T-helper 2 cell (primary cell): ENCODE measurements at regions not wholly inside any gene's neighbourhood (a gene's known extent, or its start where the extent isn't known, plus 50 kb on each side); places are given as distances from the start of the nearest gene placed in this dataset.
"Not testable (repeated sequence)": the region's sequence is repeated elsewhere in the genome, so short reads cannot be mapped to it uniquely, and the experiment has no call there.

Experiments
- DNase-seq, 5 experiments: peaks; one replicate each; pipeline versions ENCODE4 v3.0.0 to v3.0.0-alpha.2; 2012 to 2022

GRCh38 chr16:73949574-73950320 lies 346.9 kb upstream of the PSMD7 start:
- DNase-seq, result no peak

- DNase-seq, result no peak
These were observed 351.0 kb upstream of the PSMD7 start for GRCh38 chr16:73945631-73946030.

DNA sequence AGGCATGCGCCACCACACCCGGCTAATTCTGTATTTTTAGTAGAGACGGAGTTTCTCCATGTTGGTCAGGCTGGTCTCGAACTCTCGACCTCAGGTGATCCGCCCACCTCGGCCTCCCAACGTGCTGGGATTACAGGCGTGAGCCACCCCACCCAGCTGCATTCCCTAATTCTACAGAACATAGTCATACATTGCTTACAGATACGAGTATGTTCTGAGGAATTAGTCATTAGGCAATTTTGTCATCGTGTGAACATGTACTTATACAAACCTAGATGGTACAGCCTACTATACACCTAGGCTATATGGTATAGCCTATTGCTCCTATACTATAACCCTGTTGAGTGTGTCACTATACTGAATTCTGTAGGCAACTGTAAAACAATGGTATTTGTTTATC lies 353.4 kb upstream of the PSMD7 start:
- not testable (repeated sequence) for DNase-seq

- DNase-seq, result not testable (repeated sequence)
These were observed 355.8 kb upstream of the PSMD7 start for GRCh38 chr16:73940786-73941185.

- no peak for DNase-seq
These were observed 372.7 kb upstream of the PSMD7 start for GRCh38 chr16:73923951-73924350.

GRCh38 chr16:73921295-73921694 lies 375.3 kb upstream of the PSMD7 start:
- DNase-seq, result no peak

- DNase-seq, result no peak
These were observed 379.6 kb upstream of the PSMD7 start for GRCh38 chr16:73916829-73917594.

GRCh38 chr16:73915935-73916334 lies 380.7 kb upstream of the PSMD7 start:
- DNase-seq, result no peak

- no peak for DNase-seq
These were observed 381.5 kb upstream of the PSMD7 start for GRCh38 chr16:73915140-73915539.

DNA sequence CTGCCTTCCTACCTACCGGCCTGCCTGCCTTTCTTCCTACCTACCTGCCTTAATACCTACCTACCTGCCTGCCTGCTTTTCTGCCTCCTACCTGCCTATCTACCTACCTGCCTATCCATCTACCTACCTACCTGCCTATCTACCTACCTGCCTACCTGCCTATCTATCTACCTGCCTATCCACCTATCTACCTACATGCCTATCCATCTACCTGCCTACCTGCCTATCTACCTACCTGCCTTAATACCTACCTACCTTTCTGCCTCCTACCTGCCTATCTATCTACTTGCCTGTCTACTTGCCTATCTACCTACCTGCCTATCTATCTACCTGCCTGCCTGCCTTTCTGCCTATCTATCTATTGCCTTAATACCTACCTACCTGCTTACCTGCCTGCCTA lies 383.8 kb upstream of the PSMD7 start:
- no peak for DNase-seq

DNA sequence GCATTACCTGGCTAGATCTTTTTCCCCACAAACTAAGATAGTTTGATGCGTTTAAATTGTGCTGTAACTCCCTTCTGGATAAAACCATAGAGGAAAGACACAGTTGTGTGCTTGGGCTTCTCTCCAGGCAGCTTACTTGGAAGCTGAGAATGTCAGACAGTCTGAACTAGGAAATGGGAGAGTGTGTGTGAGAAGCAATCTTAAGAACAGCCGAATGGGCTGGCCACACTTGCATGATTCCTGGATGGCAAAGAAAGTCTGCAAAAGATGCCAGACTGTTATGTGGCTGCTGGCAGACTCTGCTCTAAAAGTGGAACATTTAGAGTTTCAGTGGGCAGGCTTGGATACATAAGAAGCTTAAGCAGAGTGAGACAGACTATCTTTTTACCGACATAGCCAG lies 384.3 kb upstream of the PSMD7 start:
- DNase-seq, result no peak

- no peak for DNase-seq
These were observed 387.0 kb upstream of the PSMD7 start for GRCh38 chr16:73909529-73910035.

DNA sequence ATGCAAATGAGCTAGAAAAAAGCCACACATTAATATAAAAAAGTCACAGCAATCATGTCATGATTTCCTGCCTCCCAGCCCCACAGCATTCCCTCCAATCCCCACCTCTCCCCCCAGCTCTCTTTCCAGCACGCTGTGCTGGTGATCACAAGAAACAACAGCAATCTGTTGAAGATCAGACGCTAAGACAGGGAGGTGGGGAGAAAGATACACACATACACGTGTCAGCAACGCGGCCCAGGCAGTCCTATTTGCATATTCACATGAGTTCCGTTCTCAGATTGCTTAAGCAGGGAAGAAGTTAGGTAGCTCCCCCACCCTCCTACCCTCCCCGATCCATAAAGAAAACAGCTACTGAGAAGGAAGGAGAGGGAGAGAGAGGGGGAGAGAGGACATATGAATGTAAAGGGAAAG lies 405.5 kb upstream of the PSMD7 start:
- no peak for DNase-seq

DNA sequence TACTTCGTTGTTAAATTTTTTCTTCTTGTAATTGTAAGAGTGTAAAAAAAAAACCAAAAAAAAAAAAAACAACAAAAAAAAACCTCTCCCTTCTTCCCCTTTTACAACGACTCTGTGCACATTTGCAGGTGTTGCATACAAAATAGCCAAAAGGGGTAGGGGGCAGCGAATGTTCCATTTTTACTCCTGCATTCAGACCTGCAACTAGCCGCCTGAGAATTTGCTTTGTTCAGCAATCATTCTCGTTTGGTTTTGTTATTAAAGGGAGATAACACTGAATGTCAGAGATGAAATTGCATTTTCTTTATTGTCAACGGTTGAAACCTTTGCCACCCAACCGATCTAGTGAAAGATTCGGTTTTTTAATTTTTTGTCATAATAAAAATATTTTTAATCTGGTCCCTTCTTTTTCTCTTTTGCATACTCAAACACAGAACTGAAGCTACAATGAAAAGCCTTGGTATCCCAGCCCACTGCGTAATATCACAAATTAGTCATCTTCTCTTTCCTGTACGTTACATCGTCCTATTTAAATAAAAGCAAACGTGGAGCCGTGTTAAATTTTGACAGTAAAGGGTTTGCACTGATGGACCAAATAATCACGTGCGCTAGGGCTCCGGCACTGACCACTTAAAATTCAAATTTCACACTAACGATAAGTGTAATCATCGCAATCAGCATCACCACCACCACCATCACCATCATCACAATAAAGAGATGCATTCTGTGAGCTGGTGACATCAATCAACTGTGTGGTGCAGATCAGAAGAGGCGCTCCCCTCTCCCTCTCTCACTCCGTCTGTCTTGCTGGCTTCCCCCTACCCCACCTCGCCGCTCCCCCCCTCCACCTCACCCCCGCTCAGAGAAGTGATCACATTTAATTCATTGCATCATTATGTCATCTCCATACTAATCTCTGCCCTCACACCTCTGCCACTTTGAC lies 406.2 kb upstream of the PSMD7 start:
- DNase-seq, result no peak

DNA sequence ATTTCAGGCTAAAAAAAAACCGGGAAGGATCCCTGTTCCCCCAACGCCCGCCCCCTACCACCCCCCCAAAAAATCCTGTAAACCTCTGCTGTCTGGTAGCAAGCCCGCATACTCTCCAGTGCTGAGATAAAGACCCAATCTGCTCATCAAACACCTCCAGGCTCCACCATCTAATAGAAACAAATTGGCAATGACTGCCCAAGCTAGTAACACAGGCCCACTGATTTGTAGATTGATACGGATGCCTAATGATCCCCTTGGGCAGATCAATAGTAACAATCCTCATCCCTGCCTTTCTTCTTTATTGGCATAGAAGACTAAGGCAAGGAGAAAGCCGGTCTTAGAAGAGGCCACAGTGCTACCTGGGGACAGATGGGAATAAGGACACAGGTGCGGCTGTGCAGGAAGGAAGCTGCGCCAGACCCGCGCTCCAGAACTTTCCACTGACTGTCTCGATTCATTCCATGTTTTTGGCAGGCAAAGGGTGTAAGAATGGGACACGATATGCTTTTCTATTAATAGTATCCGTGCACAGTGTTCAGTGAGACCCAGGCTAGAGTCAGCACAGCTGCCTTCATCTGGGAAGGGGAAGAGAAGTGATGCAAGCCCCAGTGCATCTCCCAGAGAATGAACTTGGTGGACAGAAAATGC lies 407.6 kb upstream of the PSMD7 start:
- no peak for DNase-seq

DNA sequence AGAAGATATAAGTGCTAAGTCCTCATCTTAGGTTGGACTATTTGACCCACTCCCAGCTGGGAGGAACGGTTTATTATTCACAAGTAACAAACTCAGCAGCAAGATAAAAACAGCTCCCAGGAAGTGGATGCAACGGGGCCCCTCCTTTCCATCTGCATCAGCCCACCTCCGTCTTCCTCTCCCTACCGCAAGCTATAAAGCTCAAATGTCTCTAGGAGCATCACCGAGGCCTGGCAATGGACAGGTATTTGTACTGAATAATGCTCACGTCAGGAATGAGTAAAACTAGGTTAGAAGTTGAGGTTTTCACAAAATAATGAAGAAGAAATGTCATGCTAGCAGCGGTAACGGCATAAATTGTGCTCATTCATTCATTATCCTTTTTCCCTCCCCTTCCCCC lies 408.7 kb upstream of the PSMD7 start:
- DNase-seq, result no peak

DNA sequence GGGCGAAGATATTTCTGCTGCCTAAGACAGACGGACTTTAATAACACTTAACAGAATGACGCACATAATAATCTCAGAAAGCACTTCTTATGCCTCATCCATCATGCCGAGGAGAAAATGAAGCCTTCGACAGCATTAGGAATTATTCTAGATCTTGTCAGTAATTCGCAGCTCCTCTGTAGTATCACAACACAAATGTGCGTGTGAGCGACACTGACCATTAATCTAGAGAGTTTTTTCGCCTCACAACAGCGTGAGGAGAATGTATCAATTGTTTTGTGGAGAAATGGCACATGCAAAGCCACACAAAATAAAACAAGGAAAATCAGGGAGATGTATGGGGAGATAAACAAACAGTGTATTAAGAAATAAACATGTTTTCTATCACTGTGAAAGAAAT lies 410.2 kb upstream of the PSMD7 start:
- no peak for DNase-seq

GRCh38 chr16:73885319-73885718 lies 411.3 kb upstream of the PSMD7 start:
- DNase-seq, result no peak

DNA sequence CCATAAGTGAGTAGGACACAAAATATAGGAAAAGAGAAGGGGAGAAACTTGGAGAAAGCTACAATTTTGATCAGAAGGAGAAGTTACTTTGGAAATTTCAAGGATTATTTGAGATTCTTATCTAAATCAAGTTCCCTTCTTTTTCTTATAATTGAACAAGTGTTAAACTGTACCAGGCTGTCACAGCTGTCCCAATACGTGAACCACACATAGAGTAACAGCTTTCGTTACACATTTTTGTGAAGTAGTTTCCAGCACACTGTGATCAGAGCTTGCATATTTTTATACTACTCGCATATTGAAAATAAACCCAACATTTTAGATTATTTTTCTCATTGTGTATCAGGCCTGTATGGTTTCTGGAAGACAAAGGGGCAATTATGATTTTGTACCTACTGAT lies 412.8 kb upstream of the PSMD7 start:
- no peak for DNase-seq

DNA sequence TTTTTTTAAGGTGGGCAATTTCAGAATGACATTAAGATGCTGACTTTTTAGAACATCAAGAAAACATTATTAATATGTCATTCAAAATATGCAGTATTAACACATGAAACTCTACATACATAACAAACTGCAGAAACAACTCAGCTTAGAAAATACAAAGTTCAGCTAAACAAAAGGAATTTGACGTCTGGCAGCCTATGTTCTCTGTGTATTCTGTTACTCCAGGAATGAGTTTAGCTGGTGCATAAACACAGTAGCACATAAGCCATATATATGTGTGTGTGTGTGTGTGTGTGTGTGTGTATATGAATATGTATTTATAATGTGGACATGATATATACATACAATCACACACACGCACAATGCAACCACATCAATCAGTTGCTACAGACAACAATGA lies 413.5 kb upstream of the PSMD7 start:
- DNase-seq, result no peak

GRCh38 chr16:73882651-73883050 lies 414.0 kb upstream of the PSMD7 start:
- no peak for DNase-seq

GRCh38 chr16:73882033-73882432 lies 414.6 kb upstream of the PSMD7 start:
- DNase-seq, result no peak
